ENCODE measurements at regions not wholly inside any gene's neighbourhood (a gene's known extent, or its start where the extent isn't known, plus 50 kb on each side); places are given as distances from the start of the nearest gene placed in this dataset.

- no peak for DNase-seq
- Histone ChIP-seq H3K4me1 (no peaks in the 10 kb centered on the region), H3K4me3 (no peak overlapping the region), H3K9me3 (no peaks in the 10 kb centered on the region), H3K27ac (no peak overlapping the region), H3K36me3 (no peaks in the 10 kb centered on the region), H3K27me3 (no peaks in the 10 kb centered on the region)
- no peak for ATAC-seq
- intact Hi-C loops (cut with DNase I): loop anchor here in 1 of 10 donors (5.0 kb wide), 1 partner anchor 79 kb away; no protein-coding TSS in a partner anchor
- TF ChIP-seq CTCF (IDR thresholded peaks at IDR 0.05) (no peak), POLR2A (IDR thresholded peaks at IDR 0.05) (no peak)
- 62 to 65% (median 63%) methylated on average over 3 of the region's 3 CpGs for WGBS, 4 donors
Observed at GRCh38 chr7:33671531-33672262, 233.6 kb upstream of the BMPER start.

GRCh38 chr7:33673029-33673700 is 232.2 kb upstream of the BMPER start:
- H3K4me1 ChIP-seq: no peaks in the 10 kb centered on the region
- intact Hi-C loops (cut with DNase I): loop anchor here in 1 of 10 donors (5.0 kb wide), 1 partner anchor 81 kb away; no protein-coding TSS in a partner anchor
- H3K4me3 ChIP-seq: no peak overlapping the region
- DNase-seq: no peak
- H3K36me3 ChIP-seq: no peaks in the 10 kb centered on the region
- no peaks in the 10 kb centered on the region for H3K27me3 ChIP-seq
- H3K9me3 ChIP-seq: no peaks in the 10 kb centered on the region
- TF ChIP-seq CTCF (IDR thresholded peaks at IDR 0.05): peak in 1 of 12 donors; percentile 13
- no peak for TF ChIP-seq POLR2A (IDR thresholded peaks at IDR 0.05)
- no peak overlapping the region for H3K27ac ChIP-seq
- no peak for ATAC-seq
- 75 to 85% (median 82%) methylated on average over 4 of the region's 4 CpGs for WGBS, 4 donors

- DNase-seq: no peak
- Histone ChIP-seq H3K4me3 (no peak overlapping the region), H3K4me1 (no peaks in the 10 kb centered on the region), H3K27ac (no peak overlapping the region), H3K9me3 (peaks cover 0 to 15% (median 4%) of the 10 kb centered on the region in 12 donors), H3K27me3 (no peaks in the 10 kb centered on the region), H3K36me3 (no peaks in the 10 kb centered on the region)
- 93 to 96% (median 93%) methylated on average over 4 of the region's 4 CpGs for WGBS, 4 donors
- intact Hi-C loops (cut with DNase I): loop anchor here in 1 of 10 donors (5.0 kb wide), 1 partner anchor 83 kb away; no protein-coding TSS in a partner anchor
- no peak for ATAC-seq
- TF ChIP-seq CTCF (IDR thresholded peaks at IDR 0.05) (no peak), POLR2A (IDR thresholded peaks at IDR 0.05) (no peak)
Observed at GRCh38 chr7:33674804-33675411, 230.4 kb upstream of the BMPER start.

GRCh38 chr7:33677556-33677955 is 227.8 kb upstream of the BMPER start:
- ATAC-seq: no peak
- intact Hi-C loops (cut with DNase I): no loop called here

More at GRCh38 chr7:33677556-33677955, 227.8 kb upstream of the BMPER start:
- no peak for DNase-seq
- TF ChIP-seq CTCF (IDR thresholded peaks at IDR 0.05) (no peak), POLR2A (IDR thresholded peaks at IDR 0.05) (no peak)
- Histone ChIP-seq H3K9me3 (peaks cover 0 to 24% (median 4%) of the 10 kb centered on the region in 12 donors), H3K4me1 (no peaks in the 10 kb centered on the region), H3K36me3 (no peaks in the 10 kb centered on the region), H3K27ac (no peak overlapping the region), H3K27me3 (no peaks in the 10 kb centered on the region), H3K4me3 (no peak overlapping the region)
- 83 to 98% (median 85%) methylated on average over 4 of the region's 4 CpGs for WGBS, 4 donors

All from heart left ventricle (tissue), 16 donors.